ENCODE measurements at regions not wholly inside any gene's neighbourhood (a gene's known extent, or its start where the extent isn't known, plus 50 kb on each side); places are given as distances from the start of the nearest gene placed in this dataset.

- TF ChIP-seq POLR2AphosphoS5 (IDR thresholded peaks at IDR 0.05; ENCODE audit: low read depth, low read length) (no peak), REST (IDR thresholded peaks at IDR 0.05; ENCODE audit: insufficient read depth in 1 of 2, low read depth in 2 of 2, low read length in 2 of 2) (no peak), SIN3A (IDR thresholded peaks at IDR 0.05; ENCODE audit: borderline replicate concordance, insufficient read depth, low read length) (no peak), FOXP2 (optimal IDR thresholded peaks at IDR 0.05; ENCODE audit: borderline replicate concordance, extremely low read depth, extremely low read length, insufficient read depth) (no peak), TAF1 (IDR thresholded peaks at IDR 0.05; ENCODE audit: borderline replicate concordance, insufficient read depth, low read length) (no peak)
Measured at GRCh38 chr6:14440940-14441781, 323.6 kb downstream of the CD83 start.

GRCh38 chr6:14442242-14442641 lies 324.7 kb downstream of the CD83 start:
- TF ChIP-seq SIN3A (IDR thresholded peaks at IDR 0.05; ENCODE audit: borderline replicate concordance, insufficient read depth, low read length) (no peak), POLR2AphosphoS5 (IDR thresholded peaks at IDR 0.05; ENCODE audit: low read depth, low read length) (no peak), FOXP2 (optimal IDR thresholded peaks at IDR 0.05; ENCODE audit: borderline replicate concordance, extremely low read depth, extremely low read length, insufficient read depth) (no peak), REST (IDR thresholded peaks at IDR 0.05; ENCODE audit: insufficient read depth in 1 of 2, low read depth in 2 of 2, low read length in 2 of 2) (no peak), TAF1 (IDR thresholded peaks at IDR 0.05; ENCODE audit: borderline replicate concordance, insufficient read depth, low read length) (no peak)

DNA sequence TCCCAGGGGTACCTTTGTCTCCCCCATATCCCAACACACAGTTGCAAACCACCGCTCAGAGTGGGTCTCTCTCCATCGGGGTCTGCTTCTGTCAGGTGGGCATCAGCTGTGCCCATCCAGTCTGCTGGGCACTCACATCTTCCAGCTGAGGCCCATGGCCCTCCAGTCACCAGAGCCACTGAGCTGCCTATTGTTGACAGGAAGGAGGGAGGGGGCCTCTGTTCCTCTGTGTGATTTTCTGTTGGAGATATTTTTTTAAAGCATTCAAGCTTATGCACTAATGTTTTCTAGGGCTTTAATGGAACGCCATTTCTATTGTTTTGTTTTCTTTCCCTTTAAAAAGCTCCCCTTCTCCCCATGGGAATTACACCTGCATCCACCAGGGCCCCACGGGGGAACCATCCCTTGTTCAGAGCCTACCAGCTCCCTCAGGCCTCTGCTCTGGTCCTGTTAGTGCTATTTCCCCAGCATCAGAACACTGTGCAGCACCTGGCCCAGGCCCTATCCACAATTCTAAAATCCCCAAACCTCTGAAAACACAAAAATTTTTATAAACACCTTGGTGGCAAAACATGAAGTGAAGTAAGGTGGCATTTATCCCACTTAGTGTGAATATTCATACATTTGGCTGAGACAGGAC lies 326.2 kb downstream of the CD83 start:
- no peak for TF ChIP-seq TAF1 (IDR thresholded peaks at IDR 0.05; ENCODE audit: borderline replicate concordance, insufficient read depth, low read length)
- no peak for TF ChIP-seq SIN3A (IDR thresholded peaks at IDR 0.05; ENCODE audit: borderline replicate concordance, insufficient read depth, low read length)
- TF ChIP-seq REST (IDR thresholded peaks at IDR 0.05; ENCODE audit: insufficient read depth in 1 of 2, low read depth in 2 of 2, low read length in 2 of 2) = no peak
- no peak for TF ChIP-seq FOXP2 (optimal IDR thresholded peaks at IDR 0.05; ENCODE audit: borderline replicate concordance, extremely low read depth, extremely low read length, insufficient read depth)
- TF ChIP-seq POLR2AphosphoS5 (IDR thresholded peaks at IDR 0.05; ENCODE audit: low read depth, low read length) = no peak

DNA sequence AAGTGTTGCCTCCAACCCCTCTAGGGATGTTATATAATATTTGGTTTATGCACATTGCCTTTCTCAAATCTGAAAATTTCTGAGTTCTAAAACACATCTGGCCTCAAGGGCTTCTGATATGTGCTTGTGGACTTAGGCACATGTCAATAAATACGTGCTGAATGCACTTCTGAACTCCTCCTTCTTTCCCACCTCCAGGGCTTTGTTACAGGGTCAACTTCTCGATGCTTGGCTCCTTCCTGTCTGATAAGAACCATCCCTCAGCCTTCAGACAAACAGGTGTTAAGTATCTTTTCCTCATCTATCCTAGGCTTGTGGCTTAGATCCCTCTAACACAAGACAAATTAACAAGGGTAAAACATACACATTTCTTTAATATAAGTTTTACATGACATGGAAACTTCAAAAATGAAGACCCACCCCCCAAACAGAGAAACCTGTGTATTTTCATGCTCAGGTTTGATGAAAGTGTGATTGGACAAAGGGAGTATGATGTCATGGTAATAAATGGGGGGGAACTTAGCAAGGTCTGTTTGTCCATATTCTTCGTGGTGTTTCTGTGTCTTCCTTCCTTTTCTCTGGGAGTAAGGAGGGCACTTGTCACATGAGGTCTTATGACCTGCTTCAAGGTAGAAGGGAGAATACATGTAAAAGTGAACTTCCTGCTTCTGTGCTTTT lies 326.9 kb downstream of the CD83 start:
- no peak for TF ChIP-seq POLR2AphosphoS5 (IDR thresholded peaks at IDR 0.05; ENCODE audit: low read depth, low read length)
- no peak for TF ChIP-seq REST (IDR thresholded peaks at IDR 0.05; ENCODE audit: insufficient read depth in 1 of 2, low read depth in 2 of 2, low read length in 2 of 2)
- TF ChIP-seq TAF1 (IDR thresholded peaks at IDR 0.05; ENCODE audit: borderline replicate concordance, insufficient read depth, low read length) = no peak
- TF ChIP-seq SIN3A (IDR thresholded peaks at IDR 0.05; ENCODE audit: borderline replicate concordance, insufficient read depth, low read length) = no peak
- no peak for TF ChIP-seq FOXP2 (optimal IDR thresholded peaks at IDR 0.05; ENCODE audit: borderline replicate concordance, extremely low read depth, extremely low read length, insufficient read depth)
